ENCODE measurements at regions not wholly inside any gene's neighbourhood (a gene's known extent, or its start where the extent isn't known, plus 50 kb on each side); places are given as distances from the start of the nearest gene placed in this dataset.

GRCh38 chr7:1296356-1296981 lies 63.8 kb downstream of the UNCX start:
- Histone ChIP-seq H3K4me2 (ENCODE audit: insufficient read depth, low read length) (no peak overlapping the region), H4K20me1 (replicated peaks; ENCODE audit: control insufficient read depth, extremely low read depth, insufficient read depth, low read length) (no peaks in the 10 kb centered on the region), H3K27ac (ENCODE audit: insufficient read depth, low read depth, low read length) (no peak overlapping the region), H2AFZ (ENCODE audit: low read depth, low read length) (no peak overlapping the region), H3K4me1 (ENCODE audit: control insufficient read depth, extremely low read depth, insufficient read depth, low read length) (no peaks in the 10 kb centered on the region), H3K9ac (replicated peaks; ENCODE audit: extremely low read depth, insufficient read depth, low read length) (no peak overlapping the region), H3K36me3 (ENCODE audit: control insufficient read depth in 2 of 2, extremely low read depth in 1 of 2, insufficient read depth in 2 of 2, low read length in 2 of 2) (no peaks in the 10 kb centered on the region), H3K9me3 (replicated peaks; ENCODE audit: control insufficient read depth, insufficient read depth, low read length) (no peaks in the 10 kb centered on the region), H3K9me1 (replicated peaks; ENCODE audit: control insufficient read depth, extremely low read depth, insufficient read depth, low read length) (no peaks in the 10 kb centered on the region), H3K4me3 (replicated peaks in 1 of 3; ENCODE audit: insufficient read depth in 1 of 3, low read depth in 1 of 3, low read length in 3 of 3) (no peak overlapping the region), H3K79me2 (ENCODE audit: control insufficient read depth, insufficient read depth, low read length) (no peaks in the 10 kb centered on the region), H3K27me3 (ENCODE audit: control insufficient read depth in 2 of 2, insufficient read depth in 2 of 2, low read length in 2 of 2) (no peaks in the 10 kb centered on the region)
- TF ChIP-seq MAX (IDR thresholded peaks at IDR 0.05; ENCODE audit: insufficient read depth, insufficient read length) = no peak
- TF ChIP-seq POLR2AphosphoS5 (IDR thresholded peaks at IDR 0.05; ENCODE audit: insufficient read depth, low read depth, low read length) = no peak
- no peak for TF ChIP-seq POLR2A (IDR thresholded peaks at IDR 0.05; ENCODE audit: low read depth, low read length)
- no peak for TF ChIP-seq GATA2 (IDR thresholded peaks at IDR 0.05; ENCODE audit: insufficient read depth, insufficient read length, low read depth, low read length)
- no peak for TF ChIP-seq FOS (IDR thresholded peaks at IDR 0.05; ENCODE audit: borderline replicate concordance, insufficient read depth, low read length)
- TF ChIP-seq EZH2 (IDR thresholded peaks at IDR 0.05; ENCODE audit: borderline replicate concordance, low read depth, low read length, severe bottlenecking) = no peak
- TF ChIP-seq CTCF (IDR thresholded peaks at IDR 0.05; ENCODE audit: extremely low read depth in 1 of 2, insufficient read depth in 1 of 2, low read depth in 1 of 2, low read length in 2 of 2) = no peak
- TF ChIP-seq MYC (IDR thresholded peaks at IDR 0.05; ENCODE audit: low read depth, low read length) = no peak
- TF ChIP-seq JUN (IDR thresholded peaks at IDR 0.05; ENCODE audit: borderline replicate concordance, insufficient read depth, insufficient read length, low read depth) = no peak
- intact Hi-C loops (cut with micrococcal nuclease) = no loop called here
- no peak for DNase-seq (ENCODE audit: low read depth, low spot score)
- no peak for FAIRE-seq
- ChIA-PET POLR2A (no interaction called here), CTCF (interaction anchor here (1.0 kb wide), 1 partner anchor 66 kb away, joined by 3 read pairs; no protein-coding TSS in a partner anchor)
- no TSS peak for BruUV-seq (replicated peaks)
- dilution Hi-C loops (cut with MboI; ENCODE audit: extremely low pct_ligation_motif_present, low sequenced_read_pairs) = no loop called here
